ENCODE measurements at regions not wholly inside any gene's neighbourhood (a gene's known extent, or its start where the extent isn't known, plus 50 kb on each side); places are given as distances from the start of the nearest gene placed in this dataset.

- H3K4me3 ChIP-seq (ENCODE audit: control insufficient read depth, low read depth, low read length), result no peak overlapping the region
- DNase-seq (ENCODE audit: low read depth), result no peak
- TF ChIP-seq CTCF (conservative IDR thresholded peaks at IDR 0.05; ENCODE audit: control insufficient read depth, insufficient read depth, low read depth, low read length), result no peak
Observed at GRCh38 chr15:87263871-87264270, 992.7 kb downstream of the NTRK3 start.

DNA sequence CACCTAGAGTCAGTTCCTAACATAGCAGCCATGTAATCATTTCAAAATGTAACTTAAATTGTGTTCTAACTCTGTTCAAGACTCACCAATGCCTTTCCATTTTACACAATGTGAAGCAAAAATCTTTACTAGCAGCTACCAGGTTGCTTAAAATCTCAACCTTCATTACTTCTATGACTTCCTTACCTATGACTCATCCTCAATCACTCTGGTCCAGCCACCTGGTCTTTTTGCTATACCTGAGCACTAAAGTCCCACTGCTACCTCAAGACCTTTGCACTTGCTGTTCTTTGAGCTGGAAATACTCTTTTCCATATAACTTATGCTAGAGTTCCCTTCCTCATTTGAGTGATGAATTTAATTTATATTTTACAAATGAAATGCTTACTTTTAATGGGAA, 993.2 kb downstream of the NTRK3 start:
- TF ChIP-seq CTCF (conservative IDR thresholded peaks at IDR 0.05; ENCODE audit: control insufficient read depth, insufficient read depth, low read depth, low read length), result no peak
- no peak for DNase-seq (ENCODE audit: low read depth)
- H3K4me3 ChIP-seq (ENCODE audit: control insufficient read depth, low read depth, low read length), result no peak overlapping the region

DNA sequence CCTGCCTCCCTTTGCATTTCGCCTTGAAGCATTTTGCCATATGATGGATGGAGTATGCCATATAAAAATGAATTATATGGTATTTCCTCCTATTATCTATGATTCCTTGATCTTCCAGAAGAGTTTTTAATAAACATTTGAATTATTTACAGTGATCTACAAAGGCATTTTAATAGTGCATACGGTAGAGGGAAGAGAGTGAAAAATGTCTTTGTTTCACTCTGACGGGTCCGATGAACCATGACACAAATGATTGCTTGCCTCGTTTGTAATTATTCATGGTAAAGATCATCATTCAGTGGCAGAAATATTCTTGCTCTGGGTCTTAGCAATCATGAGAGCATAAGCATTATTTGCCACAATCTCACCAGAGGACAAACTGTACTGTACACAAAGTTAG, 1010.9 kb downstream of the NTRK3 start:
- no peak for TF ChIP-seq CTCF (conservative IDR thresholded peaks at IDR 0.05; ENCODE audit: control insufficient read depth, insufficient read depth, low read depth, low read length)
- no peak for DNase-seq (ENCODE audit: low read depth)
- H3K4me3 ChIP-seq (ENCODE audit: control insufficient read depth, low read depth, low read length), result no peak overlapping the region

DNA sequence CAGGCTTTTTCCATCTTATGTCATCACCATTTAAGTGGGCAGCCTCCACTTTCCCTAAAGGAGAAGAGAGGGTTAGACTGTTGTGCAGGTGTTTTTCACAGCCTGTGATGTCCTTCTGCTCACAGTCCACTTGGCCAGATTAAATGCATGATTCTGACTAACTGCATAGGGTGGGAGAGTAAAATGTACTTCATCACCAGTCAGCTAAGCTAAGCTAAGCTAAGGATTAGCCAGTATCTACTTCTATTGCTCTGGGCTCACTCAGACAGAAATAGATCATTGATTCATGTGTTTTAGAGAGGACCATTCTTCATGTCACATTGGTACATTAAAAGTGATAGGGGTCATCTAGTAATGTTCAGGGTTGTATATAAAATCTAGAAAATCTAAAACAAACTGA, 1013.1 kb downstream of the NTRK3 start:
- H3K4me3 ChIP-seq (ENCODE audit: control insufficient read depth, low read depth, low read length), result no peak overlapping the region
- TF ChIP-seq CTCF (conservative IDR thresholded peaks at IDR 0.05; ENCODE audit: control insufficient read depth, insufficient read depth, low read depth, low read length), result no peak
- DNase-seq (ENCODE audit: low read depth), result no peak

DNA sequence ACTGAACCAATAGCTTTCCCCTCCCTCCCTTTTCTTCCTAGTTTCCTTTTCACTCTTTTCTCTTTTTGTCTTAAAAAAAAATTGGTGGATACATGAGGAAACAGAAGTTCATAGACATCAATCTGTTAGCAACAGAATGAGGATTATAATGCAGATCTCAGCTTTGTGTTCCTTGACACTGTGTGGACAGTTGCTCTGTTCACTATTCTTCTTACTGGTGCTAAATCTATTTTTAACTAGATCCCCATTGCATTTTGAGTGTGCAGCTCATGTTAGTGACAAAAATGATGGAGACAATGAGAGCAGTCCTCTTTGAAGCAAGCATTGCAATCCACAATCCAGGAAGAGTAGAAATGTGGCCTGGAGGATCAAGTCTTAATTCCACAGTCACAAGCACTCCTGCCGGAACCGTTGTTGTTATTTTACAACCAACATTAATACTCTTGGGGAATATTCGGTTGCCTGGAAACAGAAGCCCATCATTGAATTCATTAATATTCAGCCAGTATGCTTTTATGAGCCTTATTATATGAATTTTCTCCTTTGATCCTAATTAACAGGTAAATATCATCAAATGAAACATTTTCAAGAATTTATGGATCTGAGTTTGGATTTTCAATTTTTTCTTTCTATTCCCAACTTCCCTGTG, 1016.8 kb downstream of the NTRK3 start:
- H3K4me3 ChIP-seq (ENCODE audit: control insufficient read depth, low read depth, low read length), result no peak overlapping the region
- TF ChIP-seq CTCF (conservative IDR thresholded peaks at IDR 0.05; ENCODE audit: control insufficient read depth, insufficient read depth, low read depth, low read length), result no peak
- DNase-seq (ENCODE audit: low read depth), result no peak

DNA sequence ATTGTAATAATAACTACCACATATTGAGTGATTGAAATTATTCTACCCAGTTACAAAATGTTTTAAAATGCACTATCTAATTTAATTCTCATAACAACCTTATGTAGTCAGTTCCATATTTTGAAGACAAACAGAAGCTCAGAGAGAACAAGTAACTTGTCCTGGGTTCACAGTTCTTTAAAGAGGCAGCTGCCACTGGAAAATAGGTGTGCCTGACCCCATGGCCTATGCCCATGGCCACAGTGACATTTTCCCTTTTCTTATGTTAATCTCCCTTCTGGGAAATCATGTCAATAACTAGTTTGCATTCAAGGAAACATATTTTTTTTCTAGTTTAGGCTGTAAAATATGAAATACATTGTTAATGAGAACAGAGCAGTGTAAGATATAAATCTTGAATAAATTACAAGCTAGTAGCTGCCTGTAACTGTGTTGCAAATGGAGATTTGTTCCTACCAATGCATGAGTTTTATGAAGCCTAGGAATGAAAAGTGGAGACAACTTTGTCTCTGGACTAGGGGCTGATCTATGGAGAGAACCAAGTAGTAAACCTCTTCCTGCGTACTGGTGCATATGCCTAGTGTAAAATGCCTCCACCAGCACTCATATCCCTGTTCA, 1018.0 kb downstream of the NTRK3 start:
- DNase-seq (ENCODE audit: low read depth), result no peak
- TF ChIP-seq CTCF (conservative IDR thresholded peaks at IDR 0.05; ENCODE audit: control insufficient read depth, insufficient read depth, low read depth, low read length), result no peak

More for the DNA sequence above, 1018.0 kb downstream of the NTRK3 start:
- no peak overlapping the region for H3K4me3 ChIP-seq (ENCODE audit: control insufficient read depth, low read depth, low read length)
